Left ventricle myocardium inferior (tissue), 1 donor: ENCODE measurements at regions not wholly inside any gene's neighbourhood (a gene's known extent, or its start where the extent isn't known, plus 50 kb on each side); places are given as distances from the start of the nearest gene placed in this dataset.

Source experiments
- DNase-seq: peaks from one replicate; pipeline ENCODE4 v3.0.0-alpha.2; 2020
- H3K27ac ChIP-seq: fragments of 200-600 bp; replicated peaks from 2 replicates; pipeline ENCODE4 v1.8.0; 2021
- H3K27me3 ChIP-seq: fragments of 200-600 bp; 2 replicates; pipeline ENCODE4 v1.8.0; 2021; ENCODE audit warnings: low read depth
- H3K36me3 ChIP-seq: fragments of 200-600 bp; 2 replicates; pipeline ENCODE4 v1.8.0; 2021
- H3K4me1 ChIP-seq: fragments of 200-600 bp; 2 replicates; pipeline ENCODE4 v1.8.0; 2021
- H3K4me3 ChIP-seq: fragments of 200-600 bp; 2 replicates; pipeline ENCODE4 v1.8.0; 2021; ENCODE audit warnings: mild to moderate bottlenecking, moderate library complexity
- H3K9me3 ChIP-seq: fragments of 200-600 bp; replicated peaks from 2 replicates; pipeline ENCODE4 v1.8.0; 2021
- CTCF ChIP-seq: fragments of 200-600 bp; IDR thresholded peaks from 2 replicates; pipeline ENCODE4 v1.8.0; 2021; ENCODE audit warnings: antibody characterized with exemption, mild to moderate bottlenecking, borderline replicate concordance
- intact Hi-C: fragments of 100-400 bp; cut with micrococcal nuclease; formaldehyde crosslinking; loops from one replicate; pipeline ENCODE4 v1.11.0; 2022
- donor health status: DM: no; HTN: yes; CAD: no; lungs with severe emphysema.

- H3K9me3 ChIP-seq, result no peaks in the 10 kb centered on the region
- H3K36me3 ChIP-seq, result no peaks in the 10 kb centered on the region
- intact Hi-C loops, result no loop called here
- no peak for DNase-seq
- TF ChIP-seq CTCF, result no peak
- no peak overlapping the region for H3K4me3 ChIP-seq
- no peaks in the 10 kb centered on the region for H3K27me3 ChIP-seq
- H3K4me1 ChIP-seq, result no peaks in the 10 kb centered on the region
- H3K27ac ChIP-seq, result no peak overlapping the region
Observed at GRCh38 chr4:181581983-181582382, 661.2 kb upstream of the TENM3 start.

- no peak overlapping the region for H3K4me3 ChIP-seq
- no peak for TF ChIP-seq CTCF
- no peak overlapping the region for H3K27ac ChIP-seq
- intact Hi-C loops, result no loop called here
- no peaks in the 10 kb centered on the region for H3K4me1 ChIP-seq
- H3K27me3 ChIP-seq, result no peaks in the 10 kb centered on the region
- no peaks in the 10 kb centered on the region for H3K9me3 ChIP-seq
- no peak for DNase-seq
- H3K36me3 ChIP-seq, result no peaks in the 10 kb centered on the region
Observed at GRCh38 chr4:181582595-181582994, 660.6 kb upstream of the TENM3 start.

GRCh38 chr4:181588733-181589302, 654.4 kb upstream of the TENM3 start:
- intact Hi-C loops, result no loop called here
- no peak for TF ChIP-seq CTCF
- no peak for DNase-seq
- H3K36me3 ChIP-seq, result no peaks in the 10 kb centered on the region
- no peaks in the 10 kb centered on the region for H3K9me3 ChIP-seq
- no peak overlapping the region for H3K27ac ChIP-seq
- H3K4me3 ChIP-seq, result no peak overlapping the region
- no peaks in the 10 kb centered on the region for H3K4me1 ChIP-seq
- no peaks in the 10 kb centered on the region for H3K27me3 ChIP-seq

- Histone ChIP-seq H3K4me1 (no peaks in the 10 kb centered on the region), H3K27me3 (no peaks in the 10 kb centered on the region), H3K9me3 (no peaks in the 10 kb centered on the region), H3K27ac (no peak overlapping the region), H3K36me3 (no peaks in the 10 kb centered on the region), H3K4me3 (no peak overlapping the region)
- DNase-seq, result no peak
- intact Hi-C loops, result no loop called here
- TF ChIP-seq CTCF, result no peak
Observed at GRCh38 chr4:181592221-181592745, 650.9 kb upstream of the TENM3 start.

- Histone ChIP-seq H3K36me3 (no peaks in the 10 kb centered on the region), H3K4me1 (no peaks in the 10 kb centered on the region), H3K27ac (no peak overlapping the region), H3K4me3 (no peak overlapping the region), H3K9me3 (no peaks in the 10 kb centered on the region), H3K27me3 (no peaks in the 10 kb centered on the region)
- intact Hi-C loops, result no loop called here
- no peak for DNase-seq
- TF ChIP-seq CTCF, result no peak
Observed at GRCh38 chr4:181593703-181594102, 649.5 kb upstream of the TENM3 start.

- TF ChIP-seq CTCF, result no peak
Observed at GRCh38 chr4:181594188-181594587, 649.0 kb upstream of the TENM3 start.

More at GRCh38 chr4:181594188-181594587, 649.0 kb upstream of the TENM3 start:
- intact Hi-C loops, result no loop called here
- no peaks in the 10 kb centered on the region for H3K36me3 ChIP-seq
- H3K4me3 ChIP-seq, result no peak overlapping the region
- no peak for DNase-seq
- H3K9me3 ChIP-seq, result no peaks in the 10 kb centered on the region
- no peak overlapping the region for H3K27ac ChIP-seq
- no peaks in the 10 kb centered on the region for H3K4me1 ChIP-seq
- no peaks in the 10 kb centered on the region for H3K27me3 ChIP-seq
